ENCODE measurements at regions not wholly inside any gene's neighbourhood (a gene's known extent, or its start where the extent isn't known, plus 50 kb on each side); places are given as distances from the start of the nearest gene placed in this dataset.

- H3K27ac ChIP-seq, result no peak overlapping the region
- H3K9ac ChIP-seq (ENCODE audit: insufficient read length), result no peak overlapping the region
- H3K36me3 ChIP-seq (ENCODE audit: insufficient read depth, low read length), result no peaks in the 10 kb centered on the region
- no peak for DNase-seq (ENCODE audit: low read depth, low spot score)
- TF ChIP-seq FOXP2 (optimal IDR thresholded peaks at IDR 0.05; ENCODE audit: control extremely low read depth, extremely low read length, insufficient read depth) (no peak), EZH2 (IDR thresholded peaks at IDR 0.05) (no peak), POLR2AphosphoS5 (IDR thresholded peaks at IDR 0.05; ENCODE audit: borderline replicate concordance, low read depth, low read length) (no peak)
- no peaks in the 10 kb centered on the region for H3K9me3 ChIP-seq (ENCODE audit: low read depth, low read length)
- no peak overlapping the region for H3K4me3 ChIP-seq
These were observed 257.9 kb downstream of the SUCLG1 start for GRCh38 chr2:84201158-84201557.

GRCh38 chr2:84197901-84198300 is 261.2 kb downstream of the SUCLG1 start:
- Histone ChIP-seq H3K9ac (ENCODE audit: insufficient read length) (no peak overlapping the region), H3K9me3 (ENCODE audit: low read depth, low read length) (no peaks in the 10 kb centered on the region), H3K4me3 (no peak overlapping the region), H3K27ac (no peak overlapping the region), H3K36me3 (ENCODE audit: insufficient read depth, low read length) (no peaks in the 10 kb centered on the region)
- TF ChIP-seq POLR2AphosphoS5 (IDR thresholded peaks at IDR 0.05; ENCODE audit: borderline replicate concordance, low read depth, low read length), result no peak
- no peak for TF ChIP-seq EZH2 (IDR thresholded peaks at IDR 0.05)
- no peak for TF ChIP-seq FOXP2 (optimal IDR thresholded peaks at IDR 0.05; ENCODE audit: control extremely low read depth, extremely low read length, insufficient read depth)
- DNase-seq (ENCODE audit: low read depth, low spot score), result no peak

DNA sequence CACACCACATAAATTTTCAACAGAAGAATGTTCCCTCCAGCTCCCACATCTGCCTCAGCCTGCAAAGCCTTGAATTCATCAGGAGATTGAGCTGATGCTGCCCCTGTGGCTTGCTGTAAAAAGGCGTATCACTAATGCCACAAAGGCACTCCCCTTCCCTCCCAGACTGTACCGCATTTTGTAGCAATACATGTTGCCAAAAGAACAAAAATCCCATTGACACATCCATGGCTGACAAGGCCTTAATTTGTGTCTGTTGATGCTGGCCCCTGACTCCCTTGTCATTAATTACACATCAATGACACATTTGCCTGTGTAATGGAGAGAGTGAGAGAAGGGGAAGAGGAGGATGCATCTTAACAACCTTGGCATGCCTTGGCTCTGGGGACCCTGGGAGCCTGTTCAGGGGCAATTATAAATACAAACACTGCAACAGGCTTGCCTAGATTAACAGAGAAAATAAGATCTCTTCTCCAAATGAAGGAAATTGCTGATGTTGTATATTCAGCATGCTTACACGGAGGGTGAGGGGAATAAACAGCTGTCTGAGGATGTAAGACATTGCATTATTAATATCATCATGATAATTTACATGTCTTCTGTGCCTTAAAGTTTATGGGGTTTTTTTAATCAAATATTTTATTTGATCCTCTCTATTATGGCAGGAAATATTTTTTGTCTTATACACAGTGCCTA is 264.0 kb downstream of the SUCLG1 start:
- Histone ChIP-seq H3K4me3 (no peak overlapping the region), H3K36me3 (ENCODE audit: insufficient read depth, low read length) (no peaks in the 10 kb centered on the region), H3K27ac (no peak overlapping the region), H3K9me3 (ENCODE audit: low read depth, low read length) (no peaks in the 10 kb centered on the region), H3K9ac (ENCODE audit: insufficient read length) (no peak overlapping the region)
- TF ChIP-seq EZH2 (IDR thresholded peaks at IDR 0.05) (no peak), FOXP2 (optimal IDR thresholded peaks at IDR 0.05; ENCODE audit: control extremely low read depth, extremely low read length, insufficient read depth) (no peak), POLR2AphosphoS5 (IDR thresholded peaks at IDR 0.05; ENCODE audit: borderline replicate concordance, low read depth, low read length) (no peak)
- DNase-seq (ENCODE audit: low read depth, low spot score), result no peak

DNA sequence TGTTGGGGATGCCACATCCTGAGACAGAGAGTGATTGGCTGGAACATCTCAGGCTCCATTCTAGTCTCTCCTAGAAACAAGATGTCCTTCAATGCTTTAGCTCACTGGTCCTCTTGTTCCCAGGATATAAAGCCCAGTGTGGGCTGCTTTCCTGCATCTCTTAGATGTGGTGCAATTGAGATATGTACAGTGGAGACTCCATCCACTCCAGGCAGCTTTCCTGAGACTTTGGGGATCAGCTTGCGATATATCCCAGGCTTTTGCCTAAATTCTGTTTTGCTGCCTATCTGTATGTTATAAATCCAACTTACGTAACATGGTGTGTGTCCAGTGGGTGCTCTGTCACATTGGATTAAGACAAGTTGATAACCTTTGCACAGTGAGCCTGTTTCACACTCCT is 264.9 kb downstream of the SUCLG1 start:
- no peak for TF ChIP-seq POLR2AphosphoS5 (IDR thresholded peaks at IDR 0.05; ENCODE audit: borderline replicate concordance, low read depth, low read length)
- no peak for TF ChIP-seq EZH2 (IDR thresholded peaks at IDR 0.05)
- TF ChIP-seq FOXP2 (optimal IDR thresholded peaks at IDR 0.05; ENCODE audit: control extremely low read depth, extremely low read length, insufficient read depth), result no peak
- no peaks in the 10 kb centered on the region for H3K9me3 ChIP-seq (ENCODE audit: low read depth, low read length)
- H3K27ac ChIP-seq, result no peak overlapping the region
- no peaks in the 10 kb centered on the region for H3K36me3 ChIP-seq (ENCODE audit: insufficient read depth, low read length)
- H3K9ac ChIP-seq (ENCODE audit: insufficient read length), result no peak overlapping the region
- no peak for DNase-seq (ENCODE audit: low read depth, low spot score)
- H3K4me3 ChIP-seq, result no peak overlapping the region

GRCh38 chr2:84187258-84187657 is 271.8 kb downstream of the SUCLG1 start:
- no peak overlapping the region for H3K27ac ChIP-seq
- TF ChIP-seq POLR2AphosphoS5 (IDR thresholded peaks at IDR 0.05; ENCODE audit: borderline replicate concordance, low read depth, low read length) (no peak), FOXP2 (optimal IDR thresholded peaks at IDR 0.05; ENCODE audit: control extremely low read depth, extremely low read length, insufficient read depth) (no peak)
- no peak overlapping the region for H3K4me3 ChIP-seq
- no peaks in the 10 kb centered on the region for H3K36me3 ChIP-seq (ENCODE audit: insufficient read depth, low read length)
- no peak for DNase-seq (ENCODE audit: low read depth, low spot score)
- no peak overlapping the region for H3K9ac ChIP-seq (ENCODE audit: insufficient read length)
- no peaks in the 10 kb centered on the region for H3K9me3 ChIP-seq (ENCODE audit: low read depth, low read length)

- no peak overlapping the region for H3K4me3 ChIP-seq
- no peaks in the 10 kb centered on the region for H3K9me3 ChIP-seq (ENCODE audit: low read depth, low read length)
- no peaks in the 10 kb centered on the region for H3K36me3 ChIP-seq (ENCODE audit: insufficient read depth, low read length)
- H3K27ac ChIP-seq, result no peak overlapping the region
- DNase-seq (ENCODE audit: low read depth, low spot score), result no peak
- TF ChIP-seq EZH2 (IDR thresholded peaks at IDR 0.05), result no peak
- no peak for TF ChIP-seq FOXP2 (optimal IDR thresholded peaks at IDR 0.05; ENCODE audit: control extremely low read depth, extremely low read length, insufficient read depth)
- TF ChIP-seq POLR2AphosphoS5 (IDR thresholded peaks at IDR 0.05; ENCODE audit: borderline replicate concordance, low read depth, low read length), result no peak
- H3K9ac ChIP-seq (ENCODE audit: insufficient read length), result no peak overlapping the region
These were observed 277.2 kb downstream of the SUCLG1 start for GRCh38 chr2:84181927-84182326.

- no peak overlapping the region for H3K27ac ChIP-seq
These were observed 281.3 kb downstream of the SUCLG1 start for GRCh38 chr2:84177733-84178132.

GRCh38 chr2:84175970-84176369 is 283.1 kb downstream of the SUCLG1 start:
- DNase-seq (ENCODE audit: low read depth, low spot score), result no peak
- H3K9ac ChIP-seq (ENCODE audit: insufficient read length), result no peak overlapping the region
- no peak overlapping the region for H3K4me3 ChIP-seq
- no peak overlapping the region for H3K27ac ChIP-seq
- H3K36me3 ChIP-seq (ENCODE audit: insufficient read depth, low read length), result no peaks in the 10 kb centered on the region
- no peaks in the 10 kb centered on the region for H3K9me3 ChIP-seq (ENCODE audit: low read depth, low read length)
- no peak for TF ChIP-seq EZH2 (IDR thresholded peaks at IDR 0.05)
- TF ChIP-seq FOXP2 (optimal IDR thresholded peaks at IDR 0.05; ENCODE audit: control extremely low read depth, extremely low read length, insufficient read depth), result no peak

More at GRCh38 chr2:84177733-84178132, 281.3 kb downstream of the SUCLG1 start:
- no peak for DNase-seq (ENCODE audit: low read depth, low spot score)
- Histone ChIP-seq H3K36me3 (ENCODE audit: insufficient read depth, low read length) (no peaks in the 10 kb centered on the region), H3K4me3 (no peak overlapping the region), H3K9ac (ENCODE audit: insufficient read length) (no peak overlapping the region), H3K9me3 (ENCODE audit: low read depth, low read length) (no peaks in the 10 kb centered on the region)
- TF ChIP-seq EZH2 (IDR thresholded peaks at IDR 0.05) (no peak), POLR2AphosphoS5 (IDR thresholded peaks at IDR 0.05; ENCODE audit: borderline replicate concordance, low read depth, low read length) (no peak), FOXP2 (optimal IDR thresholded peaks at IDR 0.05; ENCODE audit: control extremely low read depth, extremely low read length, insufficient read depth) (no peak)

GRCh38 chr2:84175340-84175739 is 283.7 kb downstream of the SUCLG1 start:
- Histone ChIP-seq H3K27ac (no peak overlapping the region), H3K9me3 (ENCODE audit: low read depth, low read length) (no peaks in the 10 kb centered on the region), H3K4me3 (no peak overlapping the region), H3K36me3 (ENCODE audit: insufficient read depth, low read length) (no peaks in the 10 kb centered on the region), H3K9ac (ENCODE audit: insufficient read length) (no peak overlapping the region)
- TF ChIP-seq FOXP2 (optimal IDR thresholded peaks at IDR 0.05; ENCODE audit: control extremely low read depth, extremely low read length, insufficient read depth) (no peak), POLR2AphosphoS5 (IDR thresholded peaks at IDR 0.05; ENCODE audit: borderline replicate concordance, low read depth, low read length) (no peak), EZH2 (IDR thresholded peaks at IDR 0.05) (no peak)
- DNase-seq (ENCODE audit: low read depth, low spot score), result no peak

Data from SK-N-MC (cell line).